Caco-2 (cell line): ENCODE measurements at regions not wholly inside any gene's neighbourhood (a gene's known extent, or its start where the extent isn't known, plus 50 kb on each side); places are given as distances from the start of the nearest gene placed in this dataset.

Experiments used
- BruUV-seq: library from RNA; stranded (reverse); fragments of 400-500 nt; replicated peaks from 2 replicates; lab custom pipeline; 2021; lab: Mats Ljungman, UMichigan
- CTCF ChIA-PET: fragments of 300-600 bp; sonication (Branson Sonifier 250); formaldehyde crosslinking; loops from one replicate; lab custom pipeline; 2022; ENCODE audit warnings: antibody characterized with exemption; lab: Charles Lee
- POLR2A ChIA-PET: fragments of 300-600 bp; sonication (Branson Sonifier 250); formaldehyde crosslinking; loops from one replicate; lab custom pipeline; 2022; ENCODE audit warnings: antibody characterized with exemption; lab: Charles Lee
- DNase-seq, 2 experiments: peaks; one replicate each; pipeline versions ENCODE4 v3.0.0 to v3.0.0-alpha.2; 2020 to 2022
- H3K27me3 ChIP-seq: replicated peaks from 2 replicates; pipeline ENCODE4 v1.6.0; 2011; ENCODE audit warnings: low read length; ENCODE audit not compliant: control insufficient read depth, insufficient read depth
- H3K36me3 ChIP-seq: 2 replicates; pipeline ENCODE4 v1.5.1; 2011; ENCODE audit warnings: low read length; ENCODE audit not compliant: control insufficient read depth, insufficient read depth
- H3K4me1 ChIP-seq: fragments of 250-450 bp; sonication (Bioruptor Pico); 2 replicates; pipeline ENCODE4 v1.5.1; 2020; ENCODE audit warnings: mild to moderate bottlenecking
- H3K4me3 ChIP-seq: 2 replicates; pipeline ENCODE4 v1.5.1; 2011; ENCODE audit warnings: low read depth, mild to moderate bottlenecking, control low read depth, low read length
- H3K9me3 ChIP-seq: fragments of 250-450 bp; sonication (Bioruptor Pico); 2 replicates; pipeline ENCODE4 v1.5.1; 2020; ENCODE audit warnings: mild to moderate bottlenecking, moderate library complexity
- H3K27ac Mint-ChIP-seq: one replicate; pipeline ENCODE4 v1.8.0; 2022; ENCODE audit warnings: mixed read lengths; ENCODE audit not compliant: unreplicated experiment
- H3K27me3 Mint-ChIP-seq: one replicate; pipeline ENCODE4 v1.8.0; 2022; ENCODE audit warnings: mixed read lengths; ENCODE audit not compliant: insufficient read depth, unreplicated experiment
- H3K36me3 Mint-ChIP-seq: one replicate; pipeline ENCODE4 v1.8.0; 2022; ENCODE audit warnings: mild to moderate bottlenecking, mixed read lengths; ENCODE audit not compliant: insufficient read depth, unreplicated experiment
- H3K4me1 Mint-ChIP-seq: one replicate; pipeline ENCODE4 v1.8.0; 2022; ENCODE audit warnings: low read depth, mixed read lengths; ENCODE audit not compliant: unreplicated experiment
- H3K4me3 Mint-ChIP-seq: one replicate; pipeline ENCODE4 v1.8.0; 2022; ENCODE audit warnings: mild to moderate bottlenecking, moderate library complexity, mixed read lengths; ENCODE audit not compliant: unreplicated experiment
- H3K9me3 Mint-ChIP-seq: one replicate; pipeline ENCODE4 v1.8.0; 2022; ENCODE audit warnings: mixed read lengths; ENCODE audit not compliant: unreplicated experiment
- CTCF ChIP-seq, 2 experiments: fragments of 200-600 bp in 1 of 2; IDR thresholded peaks; 1 replicate in 1 of 2; 2 replicates in 1 of 2; pipeline versions ENCODE4 v1.5.1 to v1.8.0; 2011 to 2022; ENCODE audit warnings: antibody characterized with exemption in 1 of 2, control low read depth in 1 of 2, inconsistent platforms in 1 of 2, low read depth in 1 of 2, low read length in 1 of 2, mild to moderate bottlenecking in 1 of 2, moderate library complexity in 1 of 2; ENCODE audit not compliant: insufficient read depth in 1 of 2, severe bottlenecking in 1 of 2, unreplicated experiment in 1 of 2
- intact Hi-C: fragments of 100-400 bp; cut with micrococcal nuclease; formaldehyde crosslinking; loops from one replicate; pipeline ENCODE4 v1.10.0; 2022; ENCODE audit not compliant: unreplicated experiment

- Histone ChIP-seq H3K36me3 (no peaks in the 10 kb centered on the region), H3K4me3 (no peak overlapping the region), H3K9me3 (no peaks in the 10 kb centered on the region; the same call in 1 of the 2 replicates), H3K27me3 (no peaks in the 10 kb centered on the region), H3K4me1 (no peaks in the 10 kb centered on the region)
- Mint-ChIP-seq H3K4me1 (no peaks in the 10 kb centered on the region), H3K36me3 (no peaks in the 10 kb centered on the region), H3K27ac (no peak overlapping the region), H3K9me3 (no peaks in the 10 kb centered on the region), H3K4me3 (no peak overlapping the region), H3K27me3 (peaks cover 9% of the 10 kb centered on the region)
- ChIA-PET CTCF (no interaction called here), POLR2A (no interaction called here)
- no TSS peak for BruUV-seq
- no peak for TF ChIP-seq CTCF (IDR thresholded peaks at IDR 0.05; ENCODE audit: insufficient read depth in 1 of 2, low read depth in 1 of 2, low read length in 1 of 2, severe bottlenecking in 1 of 2, unreplicated experiment in 1 of 2)
- no peak for DNase-seq
- intact Hi-C loops, result no loop called here
Measured at GRCh38 chr12:47578836-47579235, 127.0 kb downstream of the RPAP3 start.

GRCh38 chr12:47577206-47577989, 128.4 kb downstream of the RPAP3 start:
- no peaks in the 10 kb centered on the region for H3K36me3 ChIP-seq
- Mint-ChIP-seq H3K4me1 (no peaks in the 10 kb centered on the region), H3K9me3 (no peaks in the 10 kb centered on the region), H3K27ac (no peak overlapping the region), H3K27me3 (peaks cover 14% of the 10 kb centered on the region), H3K36me3 (no peaks in the 10 kb centered on the region), H3K4me3 (no peak overlapping the region)
- ChIA-PET CTCF (no interaction called here), POLR2A (no interaction called here)
- no peaks in the 10 kb centered on the region; the same call in 1 of the 2 replicates for H3K9me3 ChIP-seq
- H3K4me3 ChIP-seq, result no peak overlapping the region
- no peak for TF ChIP-seq CTCF (IDR thresholded peaks at IDR 0.05; ENCODE audit: insufficient read depth in 1 of 2, low read depth in 1 of 2, low read length in 1 of 2, severe bottlenecking in 1 of 2, unreplicated experiment in 1 of 2)
- intact Hi-C loops, result no loop called here
- no peak for DNase-seq
- no peaks in the 10 kb centered on the region for H3K27me3 ChIP-seq
- no peaks in the 10 kb centered on the region for H3K4me1 ChIP-seq
- no TSS peak for BruUV-seq

- H3K4me3 Mint-ChIP-seq, result no peak overlapping the region
- no peak overlapping the region for H3K27ac Mint-ChIP-seq
- TF ChIP-seq CTCF (IDR thresholded peaks at IDR 0.05; ENCODE audit: insufficient read depth in 1 of 2, low read depth in 1 of 2, low read length in 1 of 2, severe bottlenecking in 1 of 2, unreplicated experiment in 1 of 2), result no peak
- H3K9me3 Mint-ChIP-seq, result no peaks in the 10 kb centered on the region
- no peaks in the 10 kb centered on the region for H3K4me1 Mint-ChIP-seq
- no peaks in the 10 kb centered on the region for H3K36me3 ChIP-seq
- no peak overlapping the region for H3K4me3 ChIP-seq
- ChIA-PET POLR2A (no interaction called here), CTCF (no interaction called here)
- H3K36me3 Mint-ChIP-seq, result no peaks in the 10 kb centered on the region
- no peaks in the 10 kb centered on the region for H3K27me3 ChIP-seq
- DNase-seq, result no peak
- BruUV-seq, result no TSS peak
- no peaks in the 10 kb centered on the region; the same call in 1 of the 2 replicates for H3K9me3 ChIP-seq
- intact Hi-C loops, result no loop called here
- H3K4me1 ChIP-seq, result no peaks in the 10 kb centered on the region
- H3K27me3 Mint-ChIP-seq, result peaks cover 14% of the 10 kb centered on the region
Measured at GRCh38 chr12:47576289-47576945, 129.4 kb downstream of the RPAP3 start.
